ENCODE measurements at regions not wholly inside any gene's neighbourhood (a gene's known extent, or its start where the extent isn't known, plus 50 kb on each side); places are given as distances from the start of the nearest gene placed in this dataset.

GRCh38 chr5:67318746-67319145 is 122.1 kb upstream of the CD180 start:
- no peak for DNase-seq
- H3K27ac Mint-ChIP-seq: no peak overlapping the region
- peaks cover 0 to 2% of the 10 kb centered on the region in 2 donors for H3K9me3 Mint-ChIP-seq
- no peak for ATAC-seq (replicated peaks in 1 of 2)
- H3K4me3 Mint-ChIP-seq: no peak overlapping the region
- no peaks in the 10 kb centered on the region for H3K4me1 Mint-ChIP-seq (ENCODE audit: low read depth)
- H3K36me3 Mint-ChIP-seq (ENCODE audit: insufficient read depth in 2 of 2): no peaks in the 10 kb centered on the region
- no peaks in the 10 kb centered on the region for H3K27me3 Mint-ChIP-seq (ENCODE audit: low read depth)

GRCh38 chr5:67317603-67318002 is 121.0 kb upstream of the CD180 start:
- no peaks in the 10 kb centered on the region for H3K27me3 Mint-ChIP-seq (ENCODE audit: low read depth)
- ATAC-seq (replicated peaks in 1 of 2): no peak
- H3K27ac Mint-ChIP-seq: no peak overlapping the region
- no peaks in the 10 kb centered on the region for H3K4me1 Mint-ChIP-seq (ENCODE audit: low read depth)
- no peak overlapping the region for H3K4me3 Mint-ChIP-seq
- H3K9me3 Mint-ChIP-seq: peaks cover 0 to 2% of the 10 kb centered on the region in 2 donors
- no peaks in the 10 kb centered on the region for H3K36me3 Mint-ChIP-seq (ENCODE audit: insufficient read depth in 2 of 2)
- DNase-seq: no peak

DNA sequence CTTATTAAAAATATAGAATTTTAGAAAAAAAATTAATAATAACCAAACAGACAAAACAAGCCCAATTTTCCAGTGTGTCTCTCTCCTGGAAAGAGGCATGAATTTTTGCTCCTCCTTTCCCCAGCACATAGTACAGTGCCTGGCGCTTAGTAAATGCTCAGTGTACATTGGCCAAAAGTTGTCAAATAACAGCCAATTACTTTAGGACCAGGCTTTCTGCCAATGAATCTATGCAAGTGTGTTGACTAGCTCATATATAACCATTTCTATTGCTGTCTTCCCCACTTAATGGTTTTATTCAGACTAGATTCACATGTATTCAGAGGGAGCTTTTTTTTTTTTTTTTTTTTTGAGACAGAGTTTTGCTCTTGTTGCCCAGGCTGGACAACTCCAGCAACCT is 120.1 kb upstream of the CD180 start:
- ATAC-seq (replicated peaks in 1 of 2) (no peak), DNase-seq (no peak)
- Mint-ChIP-seq H3K36me3 (ENCODE audit: insufficient read depth in 2 of 2) (no peaks in the 10 kb centered on the region), H3K27me3 (ENCODE audit: low read depth) (no peaks in the 10 kb centered on the region), H3K27ac (no peak overlapping the region), H3K4me3 (no peak overlapping the region), H3K4me1 (ENCODE audit: low read depth) (no peaks in the 10 kb centered on the region), H3K9me3 (peaks cover 0 to 2% of the 10 kb centered on the region in 2 donors)

- peaks cover 0 to 2% of the 10 kb centered on the region in 2 donors for H3K9me3 Mint-ChIP-seq
- H3K27me3 Mint-ChIP-seq (ENCODE audit: low read depth): no peaks in the 10 kb centered on the region
- no peak for ATAC-seq (replicated peaks in 1 of 2)
- H3K27ac Mint-ChIP-seq: peak overlapping the region; percentile 34
- no peak overlapping the region for H3K4me3 Mint-ChIP-seq
- no peaks in the 10 kb centered on the region for H3K36me3 Mint-ChIP-seq (ENCODE audit: insufficient read depth in 2 of 2)
- no peaks in the 10 kb centered on the region for H3K4me1 Mint-ChIP-seq (ENCODE audit: low read depth)
- DNase-seq: no peak
These were observed 118.7 kb upstream of the CD180 start for GRCh38 chr5:67315082-67315989.

GRCh38 chr5:67311701-67312100 is 115.1 kb upstream of the CD180 start:
- Mint-ChIP-seq H3K4me3 (no peak overlapping the region), H3K36me3 (ENCODE audit: insufficient read depth in 2 of 2) (peaks cover 0 to 2% of the 10 kb centered on the region in 2 donors), H3K27me3 (ENCODE audit: low read depth) (no peaks in the 10 kb centered on the region), H3K4me1 (ENCODE audit: low read depth) (peaks cover 11% of the 10 kb centered on the region), H3K27ac (no peak overlapping the region), H3K9me3 (peaks cover 0 to 4% of the 10 kb centered on the region in 2 donors)
- ATAC-seq (replicated peaks in 1 of 2): no peak
- no peak for DNase-seq

GRCh38 chr5:67311208-67311607 is 114.6 kb upstream of the CD180 start:
- Mint-ChIP-seq H3K27me3 (ENCODE audit: low read depth) (no peaks in the 10 kb centered on the region), H3K27ac (no peak overlapping the region), H3K36me3 (ENCODE audit: insufficient read depth in 2 of 2) (peaks cover 0 to 2% of the 10 kb centered on the region in 2 donors), H3K4me1 (ENCODE audit: low read depth) (peaks cover 16% of the 10 kb centered on the region), H3K9me3 (peaks cover 0 to 4% of the 10 kb centered on the region in 2 donors), H3K4me3 (no peak overlapping the region)
- no peak for DNase-seq
- no peak for ATAC-seq (replicated peaks in 1 of 2)

GRCh38 chr5:67310740-67311139 is 114.1 kb upstream of the CD180 start:
- peaks cover 0 to 2% of the 10 kb centered on the region in 2 donors for H3K36me3 Mint-ChIP-seq (ENCODE audit: insufficient read depth in 2 of 2)
- H3K27me3 Mint-ChIP-seq (ENCODE audit: low read depth): no peaks in the 10 kb centered on the region
- H3K9me3 Mint-ChIP-seq: peaks cover 0 to 4% of the 10 kb centered on the region in 2 donors
- ATAC-seq (replicated peaks in 1 of 2) (no peak), DNase-seq (no peak)
- H3K27ac Mint-ChIP-seq: no peak overlapping the region
- H3K4me3 Mint-ChIP-seq: no peak overlapping the region
- H3K4me1 Mint-ChIP-seq (ENCODE audit: low read depth): peaks cover 20% of the 10 kb centered on the region

- H3K4me1 Mint-ChIP-seq (ENCODE audit: low read depth): peaks cover 26% of the 10 kb centered on the region
- H3K9me3 Mint-ChIP-seq: peaks cover 0 to 4% of the 10 kb centered on the region in 2 donors
- H3K27ac Mint-ChIP-seq: no peak overlapping the region
- H3K4me3 Mint-ChIP-seq: no peak overlapping the region
- peaks cover 0 to 2% of the 10 kb centered on the region in 2 donors for H3K36me3 Mint-ChIP-seq (ENCODE audit: insufficient read depth in 2 of 2)
- DNase-seq: no peak
- H3K27me3 Mint-ChIP-seq (ENCODE audit: low read depth): no peaks in the 10 kb centered on the region
- ATAC-seq (replicated peaks in 1 of 2): no peak
These were observed 113.6 kb upstream of the CD180 start for GRCh38 chr5:67310169-67310568.

DNA sequence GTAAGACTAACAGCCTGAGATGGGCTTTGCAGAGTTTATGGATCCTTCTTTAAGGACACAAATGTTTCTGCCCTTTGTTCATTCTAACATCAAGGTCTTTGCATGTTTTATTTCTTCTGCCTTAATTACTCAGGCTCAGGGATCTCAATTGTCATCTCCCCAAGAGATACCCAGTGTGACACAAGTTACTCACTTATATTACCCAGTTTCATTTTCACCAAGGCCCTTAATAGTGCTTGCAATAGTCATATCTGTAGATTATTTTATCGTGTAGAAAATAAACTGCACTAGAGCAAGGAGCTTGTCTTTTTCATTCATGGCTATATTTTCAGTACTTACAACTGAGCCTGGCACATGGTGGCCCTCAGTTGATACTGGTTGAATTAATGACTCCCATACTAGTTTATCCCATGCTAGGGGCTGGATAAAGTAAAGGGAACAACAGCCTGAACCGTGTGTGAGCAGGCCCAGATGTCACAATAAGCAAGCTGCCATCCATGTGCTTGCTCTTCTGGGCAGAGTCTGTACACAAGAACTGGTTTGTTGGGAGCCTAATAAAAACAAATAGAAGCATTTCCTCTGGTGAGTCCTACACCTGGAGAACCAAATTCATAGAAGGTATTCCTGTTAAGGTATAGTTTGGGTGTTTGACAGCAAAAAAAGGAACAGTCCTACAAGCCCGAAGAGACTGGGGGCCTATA is 112.5 kb upstream of the CD180 start:
- peaks cover 0 to 2% of the 10 kb centered on the region in 2 donors for H3K36me3 Mint-ChIP-seq (ENCODE audit: insufficient read depth in 2 of 2)
- ATAC-seq (replicated peaks in 1 of 2): no peak

DNA sequence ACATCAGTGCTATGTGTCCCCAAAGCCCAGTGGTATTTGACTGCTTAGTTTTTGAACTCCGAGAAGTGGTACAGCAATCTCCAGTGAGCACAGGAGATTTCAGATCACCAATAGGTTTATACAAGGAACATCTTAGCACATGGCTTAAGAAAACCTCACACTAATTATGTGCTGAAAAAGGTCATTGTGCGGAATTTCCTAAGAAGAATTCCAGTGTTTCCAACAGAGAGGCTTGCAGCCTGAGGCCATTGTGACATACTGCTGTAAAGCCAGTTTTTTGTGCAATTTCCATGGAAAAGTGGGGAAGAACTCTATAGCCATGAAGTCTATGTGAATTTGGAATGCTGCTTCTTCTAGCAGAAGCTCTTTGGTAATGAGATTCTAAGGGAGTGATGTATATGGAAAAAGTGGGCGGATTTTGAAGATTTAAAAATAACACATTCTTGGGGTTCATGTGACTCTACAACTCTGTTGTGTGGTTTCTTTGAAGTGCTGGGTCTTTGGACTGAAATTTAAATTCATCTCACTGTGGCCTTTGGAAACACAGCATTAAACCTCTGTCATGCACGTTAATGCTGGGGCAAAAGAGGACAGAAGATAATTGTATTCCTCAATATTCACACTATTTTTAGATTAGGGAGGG is 110.5 kb upstream of the CD180 start:
- Mint-ChIP-seq H3K27ac (no peak overlapping the region), H3K36me3 (ENCODE audit: insufficient read depth in 2 of 2) (peaks cover 0 to 2% of the 10 kb centered on the region in 2 donors), H3K4me1 (ENCODE audit: low read depth) (peaks cover 27% of the 10 kb centered on the region), H3K4me3 (no peak overlapping the region), H3K9me3 (peaks cover 0 to 4% of the 10 kb centered on the region in 2 donors), H3K27me3 (ENCODE audit: low read depth) (no peaks in the 10 kb centered on the region)
- no peak for DNase-seq
- ATAC-seq (replicated peaks in 1 of 2): no peak

More for the DNA sequence above, 112.5 kb upstream of the CD180 start:
- Mint-ChIP-seq H3K9me3 (peaks cover 0 to 4% of the 10 kb centered on the region in 2 donors), H3K27me3 (ENCODE audit: low read depth) (no peaks in the 10 kb centered on the region), H3K4me3 (no peak overlapping the region), H3K27ac (no peak overlapping the region), H3K4me1 (ENCODE audit: low read depth) (peaks cover 27% of the 10 kb centered on the region)
- DNase-seq: no peak

DNA sequence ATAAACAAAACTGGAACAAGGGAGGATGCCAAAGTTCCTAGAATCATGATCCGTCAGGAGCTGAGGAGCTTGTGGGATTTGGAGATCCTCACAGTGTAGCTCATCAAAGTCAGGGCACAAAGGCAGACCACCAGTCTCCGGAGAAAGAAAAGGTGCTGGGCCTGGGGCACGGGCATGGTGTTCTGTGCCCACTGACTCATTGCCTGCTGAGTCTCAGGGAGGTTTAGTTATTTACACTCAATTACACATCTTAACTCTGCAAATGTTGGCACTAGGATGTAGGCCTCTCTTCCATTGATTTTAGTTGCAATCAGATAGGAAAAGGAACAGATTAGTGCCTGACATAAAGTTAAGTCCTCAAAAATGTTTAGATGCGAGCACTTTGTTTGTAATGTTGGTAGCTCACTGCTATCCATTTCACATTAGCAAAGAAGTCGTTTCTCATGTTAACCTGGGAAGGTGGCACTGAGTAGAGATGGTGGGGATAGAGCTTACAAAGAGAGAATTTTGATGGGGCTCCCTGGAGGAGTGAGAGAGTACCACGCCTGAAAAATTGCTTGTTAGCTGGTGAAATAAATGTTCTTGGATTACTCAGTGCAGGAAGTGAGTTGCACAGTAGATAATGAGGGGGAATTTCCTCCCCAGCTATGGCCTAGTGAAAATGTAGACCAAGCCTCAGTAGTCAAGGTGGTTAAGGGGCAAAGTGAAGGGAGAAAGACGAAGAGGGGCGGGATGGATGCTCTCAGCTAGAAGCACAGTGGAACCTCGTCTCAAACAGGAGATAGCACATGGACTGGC is 109.5 kb upstream of the CD180 start:
- no peaks in the 10 kb centered on the region for H3K27me3 Mint-ChIP-seq (ENCODE audit: low read depth)
- peak; percentile 40 to 65 for ATAC-seq (replicated peaks in 1 of 2)
- H3K4me3 Mint-ChIP-seq: no peak overlapping the region
- peaks cover 27% of the 10 kb centered on the region for H3K4me1 Mint-ChIP-seq (ENCODE audit: low read depth)
- no peak for DNase-seq
- H3K9me3 Mint-ChIP-seq: peaks cover 0 to 4% of the 10 kb centered on the region in 2 donors
- H3K27ac Mint-ChIP-seq: no peak overlapping the region
- peaks cover 0 to 2% of the 10 kb centered on the region in 2 donors for H3K36me3 Mint-ChIP-seq (ENCODE audit: insufficient read depth in 2 of 2)

- ATAC-seq (replicated peaks in 1 of 2) (no peak), DNase-seq (no peak)
- Mint-ChIP-seq H3K36me3 (ENCODE audit: insufficient read depth in 2 of 2) (peaks cover 0 to 2% of the 10 kb centered on the region in 2 donors), H3K9me3 (peaks cover 0 to 4% of the 10 kb centered on the region in 2 donors), H3K27ac (no peak overlapping the region), H3K4me3 (no peak overlapping the region), H3K27me3 (ENCODE audit: low read depth) (peaks cover 5% of the 10 kb centered on the region), H3K4me1 (ENCODE audit: low read depth) (peaks cover 27% of the 10 kb centered on the region)
These were observed 108.8 kb upstream of the CD180 start for GRCh38 chr5:67305401-67305800.

All from activated T-cell treated with anti-CD3 and anti-CD28 coated beads, Interleukin-2, amount 50 U/mL, for 72 hours (primary cell).